Right lobe of liver (tissue), 4 donors: ENCODE measurements at regions not wholly inside any gene's neighbourhood (a gene's known extent, or its start where the extent isn't known, plus 50 kb on each side); places are given as distances from the start of the nearest gene placed in this dataset.

Source experiments
- POLR2A ChIP-seq: fragments of 450-650 bp; IDR thresholded peaks from one replicate; pipeline ENCODE4 v1.6.1; 2017; ENCODE audit warnings: antibody characterized with exemption, mild to moderate bottlenecking
- TF ChIP-seq, protein P1 (sequence below), 4 donors: fragments of 200-600 bp in 3 of 4; fragments of 450-650 bp in 1 of 4; IDR thresholded peaks; one replicate each; pipeline versions ENCODE4 v1.5.1 to v1.8.0; 2016 to 2022; ENCODE audit warnings: antibody characterized with exemption in 4 of 4, mild to moderate bottlenecking in 2 of 4
- donor health status: DM: no; HTN: no; CAD: no.
- donor health status: DM: no; HTN: no; CAD: no.
- donor health status: DM: no; HTN: yes; CAD: no.

DNA sequence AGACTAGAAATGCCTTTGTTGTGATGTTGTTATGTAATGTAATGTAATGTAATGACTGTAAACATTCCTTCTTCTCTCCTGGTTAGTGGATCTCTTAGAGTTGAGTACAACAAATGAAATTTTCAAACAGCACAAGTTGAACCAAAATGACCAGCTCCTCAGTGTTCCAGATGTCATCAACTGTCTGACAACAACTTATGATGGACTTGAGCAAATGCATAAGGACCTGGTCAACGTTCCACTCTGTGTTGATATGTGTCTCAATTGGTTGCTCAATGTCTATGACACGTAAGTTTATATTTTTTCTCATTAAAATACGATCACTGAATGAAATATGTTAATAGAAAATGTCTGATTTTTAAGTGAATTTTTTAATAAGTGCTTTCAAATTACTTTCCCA, 496.7 kb downstream of the UTRN start:
- TF ChIP-seq, protein P1, sequence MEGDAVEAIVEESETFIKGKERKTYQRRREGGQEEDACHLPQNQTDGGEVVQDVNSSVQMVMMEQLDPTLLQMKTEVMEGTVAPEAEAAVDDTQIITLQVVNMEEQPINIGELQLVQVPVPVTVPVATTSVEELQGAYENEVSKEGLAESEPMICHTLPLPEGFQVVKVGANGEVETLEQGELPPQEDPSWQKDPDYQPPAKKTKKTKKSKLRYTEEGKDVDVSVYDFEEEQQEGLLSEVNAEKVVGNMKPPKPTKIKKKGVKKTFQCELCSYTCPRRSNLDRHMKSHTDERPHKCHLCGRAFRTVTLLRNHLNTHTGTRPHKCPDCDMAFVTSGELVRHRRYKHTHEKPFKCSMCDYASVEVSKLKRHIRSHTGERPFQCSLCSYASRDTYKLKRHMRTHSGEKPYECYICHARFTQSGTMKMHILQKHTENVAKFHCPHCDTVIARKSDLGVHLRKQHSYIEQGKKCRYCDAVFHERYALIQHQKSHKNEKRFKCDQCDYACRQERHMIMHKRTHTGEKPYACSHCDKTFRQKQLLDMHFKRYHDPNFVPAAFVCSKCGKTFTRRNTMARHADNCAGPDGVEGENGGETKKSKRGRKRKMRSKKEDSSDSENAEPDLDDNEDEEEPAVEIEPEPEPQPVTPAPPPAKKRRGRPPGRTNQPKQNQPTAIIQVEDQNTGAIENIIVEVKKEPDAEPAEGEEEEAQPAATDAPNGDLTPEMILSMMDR (IDR thresholded peaks at IDR 0.05): no peak
- no peak for TF ChIP-seq POLR2A
